Stomach (tissue), 4 donors: ENCODE measurements at regions not wholly inside any gene's neighbourhood (a gene's known extent, or its start where the extent isn't known, plus 50 kb on each side); places are given as distances from the start of the nearest gene placed in this dataset.

Source experiments
- EP300 ChIP-seq: sonication (generic); formaldehyde crosslinking; IDR thresholded peaks from one replicate; pipeline ENCODE4 v1.6.1; 2017; ENCODE audit warnings: antibody characterized with exemption
- POLR2A ChIP-seq, 4 donors: fragments of 450-650 bp; IDR thresholded peaks; one replicate each; pipeline ENCODE4 v1.6.1; 2016; ENCODE audit warnings: antibody characterized with exemption in 4 of 4, control low read depth in 2 of 4, mild to moderate bottlenecking in 1 of 4, moderate library complexity in 1 of 4
- POLR2AphosphoS5 ChIP-seq, 3 donors: sonication (generic); formaldehyde crosslinking; IDR thresholded peaks; one replicate each; pipeline ENCODE4 v1.6.1; 2016; ENCODE audit warnings: antibody characterized with exemption in 3 of 3
- TF ChIP-seq, protein P1 (sequence below), 7 experiments: fragments of 450-650 bp in 4 of 7; fragments of 200-600 bp in 3 of 7; sonication (generic) in 3 of 7; IDR thresholded peaks; one replicate each; pipeline ENCODE4 v1.5.1; 2016 to 2019; ENCODE audit warnings: antibody characterized with exemption in 7 of 7, control low read depth in 2 of 7, mild to moderate bottlenecking in 1 of 7

DNA sequence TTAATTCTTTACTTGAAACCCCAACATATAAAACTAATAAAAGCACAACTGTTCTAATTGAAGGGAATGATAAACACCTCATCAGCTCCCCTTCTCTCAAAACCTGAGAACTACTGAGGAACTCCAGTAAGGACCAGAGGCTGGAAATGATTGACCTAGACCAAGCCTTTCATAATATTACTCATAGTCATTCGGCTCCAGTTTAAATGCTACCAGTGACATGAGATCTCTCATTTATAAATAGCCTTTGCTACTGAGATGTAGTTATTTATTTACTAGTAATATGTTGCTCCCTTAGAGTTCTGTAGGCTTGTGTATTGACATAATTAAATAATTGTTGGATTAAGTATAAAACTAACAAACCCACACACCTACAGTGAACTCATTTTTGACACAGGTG is 209.8 kb upstream of the PRMT6 start:
- no peak for TF ChIP-seq EP300
- TF ChIP-seq, protein P1, sequence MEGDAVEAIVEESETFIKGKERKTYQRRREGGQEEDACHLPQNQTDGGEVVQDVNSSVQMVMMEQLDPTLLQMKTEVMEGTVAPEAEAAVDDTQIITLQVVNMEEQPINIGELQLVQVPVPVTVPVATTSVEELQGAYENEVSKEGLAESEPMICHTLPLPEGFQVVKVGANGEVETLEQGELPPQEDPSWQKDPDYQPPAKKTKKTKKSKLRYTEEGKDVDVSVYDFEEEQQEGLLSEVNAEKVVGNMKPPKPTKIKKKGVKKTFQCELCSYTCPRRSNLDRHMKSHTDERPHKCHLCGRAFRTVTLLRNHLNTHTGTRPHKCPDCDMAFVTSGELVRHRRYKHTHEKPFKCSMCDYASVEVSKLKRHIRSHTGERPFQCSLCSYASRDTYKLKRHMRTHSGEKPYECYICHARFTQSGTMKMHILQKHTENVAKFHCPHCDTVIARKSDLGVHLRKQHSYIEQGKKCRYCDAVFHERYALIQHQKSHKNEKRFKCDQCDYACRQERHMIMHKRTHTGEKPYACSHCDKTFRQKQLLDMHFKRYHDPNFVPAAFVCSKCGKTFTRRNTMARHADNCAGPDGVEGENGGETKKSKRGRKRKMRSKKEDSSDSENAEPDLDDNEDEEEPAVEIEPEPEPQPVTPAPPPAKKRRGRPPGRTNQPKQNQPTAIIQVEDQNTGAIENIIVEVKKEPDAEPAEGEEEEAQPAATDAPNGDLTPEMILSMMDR (IDR thresholded peaks at IDR 0.05): no peak
- TF ChIP-seq POLR2AphosphoS5 (IDR thresholded peaks at IDR 0.05): no peak
- TF ChIP-seq POLR2A (IDR thresholded peaks at IDR 0.05): no peak
